ENCODE measurements at regions not wholly inside any gene's neighbourhood (a gene's known extent, or its start where the extent isn't known, plus 50 kb on each side); places are given as distances from the start of the nearest gene placed in this dataset.

- H3K4me3 Mint-ChIP-seq = no peak overlapping the region
- TF ChIP-seq CTCF (IDR thresholded peaks at IDR 0.05; ENCODE audit: unreplicated experiment) = no peak
- H3K27me3 Mint-ChIP-seq (ENCODE audit: low read depth) = no peaks in the 10 kb centered on the region
- peaks cover 11% of the 10 kb centered on the region for H3K9me3 Mint-ChIP-seq
- DNase-seq (ENCODE audit: low spot score in 2 of 2, unreplicated experiment in 2 of 2) = no peak
- H3K36me3 Mint-ChIP-seq = no peaks in the 10 kb centered on the region
- H3K27ac Mint-ChIP-seq = no peak overlapping the region
- peaks cover 3% of the 10 kb centered on the region for H3K4me1 Mint-ChIP-seq
Observed at GRCh38 chr4:145396581-145396980, 85.1 kb upstream of the SMAD1 start.

GRCh38 chr4:145390571-145390970 is 91.1 kb upstream of the SMAD1 start:
- DNase-seq (ENCODE audit: low spot score in 2 of 2, unreplicated experiment in 2 of 2) = no peak
- Mint-ChIP-seq H3K36me3 (no peaks in the 10 kb centered on the region), H3K27me3 (ENCODE audit: low read depth) (no peaks in the 10 kb centered on the region), H3K27ac (no peak overlapping the region), H3K4me1 (peaks cover 11% of the 10 kb centered on the region), H3K4me3 (no peak overlapping the region), H3K9me3 (peaks cover 7% of the 10 kb centered on the region)
- TF ChIP-seq CTCF (IDR thresholded peaks at IDR 0.05; ENCODE audit: unreplicated experiment) = no peak

- Mint-ChIP-seq H3K27ac (no peak overlapping the region), H3K27me3 (ENCODE audit: low read depth) (no peaks in the 10 kb centered on the region), H3K9me3 (peaks cover 17% of the 10 kb centered on the region), H3K4me1 (peaks cover 11% of the 10 kb centered on the region), H3K4me3 (no peak overlapping the region), H3K36me3 (no peaks in the 10 kb centered on the region)
- no peak for DNase-seq (ENCODE audit: low spot score in 2 of 2, unreplicated experiment in 2 of 2)
- TF ChIP-seq CTCF (IDR thresholded peaks at IDR 0.05; ENCODE audit: unreplicated experiment) = no peak
Observed at GRCh38 chr4:145389550-145389949, 92.1 kb upstream of the SMAD1 start.

- no peaks in the 10 kb centered on the region for H3K36me3 Mint-ChIP-seq
- H3K9me3 Mint-ChIP-seq = peaks cover 29% of the 10 kb centered on the region
- no peak overlapping the region for H3K4me3 Mint-ChIP-seq
- no peak for DNase-seq (ENCODE audit: low spot score in 2 of 2, unreplicated experiment in 2 of 2)
- peak overlapping the region; percentile 62 for H3K27ac Mint-ChIP-seq
- peaks cover 11% of the 10 kb centered on the region for H3K4me1 Mint-ChIP-seq
- H3K27me3 Mint-ChIP-seq (ENCODE audit: low read depth) = no peaks in the 10 kb centered on the region
- TF ChIP-seq CTCF (IDR thresholded peaks at IDR 0.05; ENCODE audit: unreplicated experiment) = no peak
Observed at GRCh38 chr4:145388043-145388442, 93.6 kb upstream of the SMAD1 start.

GRCh38 chr4:145387079-145387478 is 94.6 kb upstream of the SMAD1 start:
- Mint-ChIP-seq H3K9me3 (peaks cover 34% of the 10 kb centered on the region), H3K36me3 (no peaks in the 10 kb centered on the region), H3K4me3 (no peak overlapping the region), H3K4me1 (peaks cover 8% of the 10 kb centered on the region), H3K27ac (no peak overlapping the region), H3K27me3 (ENCODE audit: low read depth) (no peaks in the 10 kb centered on the region)
- DNase-seq (ENCODE audit: low spot score in 2 of 2, unreplicated experiment in 2 of 2) = no peak
- TF ChIP-seq CTCF (IDR thresholded peaks at IDR 0.05; ENCODE audit: unreplicated experiment) = no peak

- Mint-ChIP-seq H3K9me3 (peaks cover 27% of the 10 kb centered on the region), H3K27me3 (ENCODE audit: low read depth) (no peaks in the 10 kb centered on the region), H3K36me3 (no peaks in the 10 kb centered on the region), H3K27ac (no peak overlapping the region), H3K4me1 (no peaks in the 10 kb centered on the region), H3K4me3 (no peak overlapping the region)
- DNase-seq (ENCODE audit: low spot score in 2 of 2, unreplicated experiment in 2 of 2) = no peak
- no peak for TF ChIP-seq CTCF (IDR thresholded peaks at IDR 0.05; ENCODE audit: unreplicated experiment)
Observed at GRCh38 chr4:145381163-145381562, 100.5 kb upstream of the SMAD1 start.
